SU-DHL-6 (cell line): ENCODE measurements at regions not wholly inside any gene's neighbourhood (a gene's known extent, or its start where the extent isn't known, plus 50 kb on each side); places are given as distances from the start of the nearest gene placed in this dataset.

ENCODE experiments used
- H2AFZ ChIP-seq: fragments of 200-600 bp; sonication (generic); 2 replicates; pipeline ENCODE4 v1.6.1; 2014; ENCODE audit warnings: low read depth, mild to moderate bottlenecking, moderate library complexity, mixed read lengths, antibody characterized with exemption, low read length; ENCODE audit not compliant: severe bottlenecking
- H3F3A ChIP-seq: fragments of 200-600 bp; shearing (Covaris generic); 2 replicates; pipeline ENCODE4 v1.6.0; 2016; ENCODE audit warnings: antibody characterized with exemption, mild to moderate bottlenecking; ENCODE audit not compliant: insufficient read depth
- H3K27ac ChIP-seq: fragments of 200-600 bp; sonication (generic); 2 replicates; pipeline ENCODE4 v1.5.1; 2016; ENCODE audit warnings: low read depth, mild to moderate bottlenecking, low read length, moderate library complexity, mixed read lengths
- H3K27me3 ChIP-seq: fragments of 200-600 bp; sonication (generic), shearing (Covaris generic); 2 replicates; pipeline ENCODE4 v1.6.0; 2014; ENCODE audit warnings: mild to moderate bottlenecking, low read length
- H3K36me3 ChIP-seq: fragments of 200-600 bp; sonication (generic); 2 replicates; pipeline ENCODE4 v1.6.1; 2014; ENCODE audit warnings: mild to moderate bottlenecking, low read length, mixed read lengths
- H3K4me2 ChIP-seq: fragments of 300-600, 200-600 bp; shearing (Covaris generic), sonication (generic); 2 replicates; pipeline ENCODE4 v1.6.0; 2014; ENCODE audit warnings: low read length, low read depth, mild to moderate bottlenecking; ENCODE audit not compliant: poor library complexity, severe bottlenecking
- H3K4me3 ChIP-seq: fragments of 200-600 bp; sonication (generic); 2 replicates; pipeline ENCODE4 v1.5.1; 2014; ENCODE audit warnings: antibody characterized with exemption, low read length, mild to moderate bottlenecking, mixed read lengths; ENCODE audit not compliant: insufficient read depth, poor library complexity, severe bottlenecking
- H3K79me2 ChIP-seq: fragments of 200-600 bp; sonication (generic); 2 replicates; pipeline ENCODE4 v1.6.1; 2014; ENCODE audit warnings: mild to moderate bottlenecking, low read length, moderate library complexity; ENCODE audit not compliant: insufficient read depth
- H3K9ac ChIP-seq: fragments of 200-600 bp; sonication (generic); 2 replicates; pipeline ENCODE4 v1.7.0; 2014; ENCODE audit warnings: mild to moderate bottlenecking, low read length
- H3K9me2 ChIP-seq: fragments of 200-600 bp; sonication (generic); replicated peaks from 2 replicates; pipeline ENCODE4 v1.6.1; 2014; ENCODE audit warnings: low read length; ENCODE audit not compliant: insufficient read depth
- H3K9me3 ChIP-seq: fragments of 200-600 bp; sonication (generic); 2 replicates; pipeline ENCODE4 v1.6.1; 2014; ENCODE audit warnings: low read length, mixed read lengths; ENCODE audit not compliant: insufficient read depth
- H4K20me1 ChIP-seq: fragments of 200-600 bp; sonication (generic); 2 replicates; pipeline ENCODE4 v1.6.1; 2014; ENCODE audit warnings: low read depth, mild to moderate bottlenecking, antibody characterized with exemption, low read length, moderate library complexity, mixed read lengths
- CTCF ChIP-seq: fragments of 200-600 bp; sonication (generic); IDR thresholded peaks from one replicate; pipeline ENCODE4 v1.5.1; 2017; ENCODE audit warnings: antibody characterized with exemption, mild to moderate bottlenecking, low read length, moderate library complexity; ENCODE audit not compliant: insufficient read depth, poor library complexity, severe bottlenecking
- EZH2phosphoT487 ChIP-seq: fragments of 200-600 bp; sonication (generic), shearing (Covaris generic); conservative IDR thresholded peaks from 2 replicates; pipeline ENCODE4 v1.6.1; 2018; ENCODE audit warnings: mild to moderate bottlenecking, antibody characterized with exemption, low read length, moderate library complexity, mixed read lengths

- no peaks in the 10 kb centered on the region for H3K79me2 ChIP-seq
- no peaks in the 10 kb centered on the region for H3F3A ChIP-seq
- H3K36me3 ChIP-seq, result no peaks in the 10 kb centered on the region
- no peaks in the 10 kb centered on the region for H4K20me1 ChIP-seq
- no peak overlapping the region for H3K4me2 ChIP-seq
- H3K4me3 ChIP-seq, result no peak overlapping the region
- no peak overlapping the region for H3K27ac ChIP-seq
- TF ChIP-seq CTCF, result no peak
- no peak for TF ChIP-seq EZH2phosphoT487
- H3K9me2 ChIP-seq, result no peaks in the 10 kb centered on the region
- H3K9me3 ChIP-seq, result no peaks in the 10 kb centered on the region
- no peak overlapping the region for H3K9ac ChIP-seq
- no peaks in the 10 kb centered on the region for H3K27me3 ChIP-seq
- no peak overlapping the region for H2AFZ ChIP-seq
Observed at GRCh38 chr1:102184477-102184876, 187.8 kb upstream of the OLFM3 start.

GRCh38 chr1:102183711-102184110 is 187.0 kb upstream of the OLFM3 start:
- TF ChIP-seq EZH2phosphoT487 (no peak), CTCF (no peak)

GRCh38 chr1:102182603-102183260 is 186.0 kb upstream of the OLFM3 start:
- no peaks in the 10 kb centered on the region for H3K79me2 ChIP-seq
- no peak overlapping the region for H2AFZ ChIP-seq
- H3K9me3 ChIP-seq, result no peaks in the 10 kb centered on the region
- no peak for TF ChIP-seq CTCF
- no peak for TF ChIP-seq EZH2phosphoT487
- no peak overlapping the region for H3K4me2 ChIP-seq
- no peak overlapping the region for H3K27ac ChIP-seq
- no peak overlapping the region for H3K9ac ChIP-seq
- no peaks in the 10 kb centered on the region for H3K27me3 ChIP-seq
- H4K20me1 ChIP-seq, result no peaks in the 10 kb centered on the region
- no peaks in the 10 kb centered on the region for H3K36me3 ChIP-seq
- H3K4me3 ChIP-seq, result no peak overlapping the region
- H3K9me2 ChIP-seq, result no peaks in the 10 kb centered on the region
- no peaks in the 10 kb centered on the region for H3F3A ChIP-seq

More at GRCh38 chr1:102183711-102184110, 187.0 kb upstream of the OLFM3 start:
- H3K27ac ChIP-seq, result no peak overlapping the region
- H3K9me2 ChIP-seq, result no peaks in the 10 kb centered on the region
- no peak overlapping the region for H3K9ac ChIP-seq
- H3K36me3 ChIP-seq, result no peaks in the 10 kb centered on the region
- no peaks in the 10 kb centered on the region for H3K9me3 ChIP-seq
- H3K4me2 ChIP-seq, result no peak overlapping the region
- no peak overlapping the region for H3K4me3 ChIP-seq
- no peaks in the 10 kb centered on the region for H3K27me3 ChIP-seq
- no peaks in the 10 kb centered on the region for H3F3A ChIP-seq
- no peaks in the 10 kb centered on the region for H4K20me1 ChIP-seq
- no peak overlapping the region for H2AFZ ChIP-seq
- no peaks in the 10 kb centered on the region for H3K79me2 ChIP-seq
